ENCODE measurements at regions not wholly inside any gene's neighbourhood (a gene's known extent, or its start where the extent isn't known, plus 50 kb on each side); places are given as distances from the start of the nearest gene placed in this dataset.

DNA sequence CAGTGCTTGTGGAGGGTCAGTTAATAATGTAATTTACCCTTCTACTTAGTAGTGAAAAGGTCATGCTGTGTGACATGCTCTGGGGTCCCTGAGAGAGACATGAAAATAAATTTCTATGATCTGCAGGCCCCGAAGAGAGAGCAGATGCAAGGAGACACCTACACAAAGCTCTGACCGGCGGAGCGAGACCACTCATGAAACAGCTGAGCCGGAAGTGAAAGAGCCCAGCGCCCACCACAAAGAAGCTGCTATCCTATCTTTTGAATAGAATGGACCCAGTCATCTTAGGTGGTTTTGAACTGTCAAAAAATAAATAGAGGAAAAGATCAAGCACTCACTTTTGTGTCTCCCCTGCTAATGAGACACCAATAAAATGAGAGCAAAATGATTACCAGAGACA, 190.0 kb downstream of the MED10 start:
- H3K4me3 ChIP-seq (replicated peaks in 1 of 2; ENCODE audit: low read depth in 2 of 2, low read length in 2 of 2) = no peak overlapping the region
- DNase-seq (ENCODE audit: low read depth in 2 of 2) = no peak
- TF ChIP-seq, protein P1, sequence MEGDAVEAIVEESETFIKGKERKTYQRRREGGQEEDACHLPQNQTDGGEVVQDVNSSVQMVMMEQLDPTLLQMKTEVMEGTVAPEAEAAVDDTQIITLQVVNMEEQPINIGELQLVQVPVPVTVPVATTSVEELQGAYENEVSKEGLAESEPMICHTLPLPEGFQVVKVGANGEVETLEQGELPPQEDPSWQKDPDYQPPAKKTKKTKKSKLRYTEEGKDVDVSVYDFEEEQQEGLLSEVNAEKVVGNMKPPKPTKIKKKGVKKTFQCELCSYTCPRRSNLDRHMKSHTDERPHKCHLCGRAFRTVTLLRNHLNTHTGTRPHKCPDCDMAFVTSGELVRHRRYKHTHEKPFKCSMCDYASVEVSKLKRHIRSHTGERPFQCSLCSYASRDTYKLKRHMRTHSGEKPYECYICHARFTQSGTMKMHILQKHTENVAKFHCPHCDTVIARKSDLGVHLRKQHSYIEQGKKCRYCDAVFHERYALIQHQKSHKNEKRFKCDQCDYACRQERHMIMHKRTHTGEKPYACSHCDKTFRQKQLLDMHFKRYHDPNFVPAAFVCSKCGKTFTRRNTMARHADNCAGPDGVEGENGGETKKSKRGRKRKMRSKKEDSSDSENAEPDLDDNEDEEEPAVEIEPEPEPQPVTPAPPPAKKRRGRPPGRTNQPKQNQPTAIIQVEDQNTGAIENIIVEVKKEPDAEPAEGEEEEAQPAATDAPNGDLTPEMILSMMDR (IDR thresholded peaks at IDR 0.05; ENCODE audit: low read depth, low read length) = no peak

DNA sequence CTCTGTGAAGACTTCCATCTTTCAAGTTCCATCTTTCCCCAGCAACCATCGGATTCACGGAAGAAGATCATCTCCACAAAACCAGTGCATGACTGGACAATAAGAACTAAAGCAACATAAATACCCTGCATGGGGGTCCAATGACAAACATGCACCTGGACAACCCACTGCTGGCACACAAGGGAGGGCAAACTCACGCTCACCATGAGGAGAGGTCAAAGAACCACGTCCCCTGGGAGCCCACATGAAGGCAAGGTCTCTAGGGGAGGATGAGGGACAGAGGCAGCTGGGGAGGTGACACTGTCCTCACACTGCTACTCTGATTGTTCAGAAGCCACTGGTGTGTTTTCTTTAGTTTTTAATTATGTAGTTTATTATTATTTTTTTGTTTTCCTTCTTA, 190.8 kb downstream of the MED10 start:
- TF ChIP-seq, protein P1 (IDR thresholded peaks at IDR 0.05; ENCODE audit: low read depth, low read length) = no peak
- no peak for DNase-seq (ENCODE audit: low read depth in 2 of 2)
- H3K4me3 ChIP-seq (replicated peaks in 1 of 2; ENCODE audit: low read depth in 2 of 2, low read length in 2 of 2) = no peak overlapping the region

- no peak overlapping the region for H3K4me3 ChIP-seq (replicated peaks in 1 of 2; ENCODE audit: low read depth in 2 of 2, low read length in 2 of 2)
- TF ChIP-seq, protein P1 (IDR thresholded peaks at IDR 0.05; ENCODE audit: low read depth, low read length) = no peak
These were observed 192.8 kb downstream of the MED10 start for GRCh38 chr5:6185574-6185973.

DNA sequence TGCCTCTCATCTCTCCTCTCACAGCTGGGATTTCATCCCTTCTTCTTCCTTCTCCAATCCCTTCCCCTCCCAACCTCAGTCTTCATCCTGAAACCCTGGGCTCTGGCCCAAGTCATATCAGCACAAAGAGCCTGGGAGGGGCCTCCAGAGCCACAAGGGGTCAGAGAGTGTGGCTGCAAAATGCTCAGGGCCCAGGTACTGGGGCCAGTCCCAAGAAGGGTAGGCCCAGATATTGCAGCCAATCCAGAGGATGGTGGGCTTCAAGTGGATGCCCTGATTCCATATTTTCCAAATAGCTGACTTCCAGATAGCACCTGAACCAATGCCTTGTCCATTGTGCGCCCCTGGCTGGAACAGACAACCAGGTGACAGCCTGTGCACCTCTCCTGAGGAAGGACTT, 193.9 kb downstream of the MED10 start:
- no peak for DNase-seq (ENCODE audit: low read depth in 2 of 2)
- TF ChIP-seq, protein P1 (IDR thresholded peaks at IDR 0.05; ENCODE audit: low read depth, low read length) = no peak
- H3K4me3 ChIP-seq (replicated peaks in 1 of 2; ENCODE audit: low read depth in 2 of 2, low read length in 2 of 2) = no peak overlapping the region

More at GRCh38 chr5:6185574-6185973, 192.8 kb downstream of the MED10 start:
- no peak for DNase-seq (ENCODE audit: low read depth in 2 of 2)

DNA sequence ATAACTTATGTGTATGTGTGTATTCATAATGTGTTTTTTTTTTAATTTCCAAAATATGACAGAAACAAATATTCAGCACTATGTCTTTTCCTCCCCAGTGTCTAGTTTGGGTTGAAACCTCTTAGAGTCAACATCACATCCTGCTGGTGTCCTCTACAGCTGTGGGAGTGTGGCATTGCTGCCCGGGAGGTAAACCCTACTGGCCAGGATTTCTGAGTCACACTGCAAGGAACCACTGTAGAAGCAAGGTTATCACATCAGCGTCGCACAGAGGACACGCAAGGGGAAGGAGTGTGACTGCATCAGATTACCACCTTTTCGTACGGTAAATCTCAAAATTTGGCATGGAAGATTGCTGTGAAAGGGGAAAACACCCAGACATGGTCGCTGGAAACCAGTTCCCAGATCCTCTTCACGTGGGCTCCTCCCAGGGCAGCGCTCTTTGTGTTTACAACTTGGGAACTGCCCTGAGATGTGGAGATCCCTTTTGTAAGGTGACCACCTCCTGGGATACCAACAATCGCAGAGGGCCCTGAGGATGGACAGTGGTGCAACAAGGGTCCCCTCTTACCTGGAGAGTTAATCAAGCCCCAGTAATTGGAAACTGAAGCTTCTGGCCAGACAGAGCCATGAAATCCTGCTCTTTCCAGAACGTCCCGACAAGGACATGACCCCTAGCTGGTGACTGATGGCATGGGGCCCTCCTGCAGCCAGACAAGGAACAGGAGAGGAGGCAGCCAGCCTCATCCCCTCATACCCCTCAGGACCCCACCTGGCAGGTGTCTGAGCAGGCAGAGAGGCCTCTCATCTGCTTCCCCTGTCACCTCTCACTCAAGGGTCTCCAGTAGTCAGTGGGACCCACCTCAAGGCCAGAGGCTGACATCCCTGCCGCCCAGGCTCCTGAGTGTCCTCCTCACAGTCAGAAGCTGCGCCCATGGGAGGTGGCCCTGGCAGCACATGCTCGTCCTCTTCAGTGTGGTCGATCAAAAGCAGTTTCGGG, 194.7 kb downstream of the MED10 start:
- DNase-seq (ENCODE audit: low read depth in 2 of 2) = no peak
- H3K4me3 ChIP-seq (replicated peaks in 1 of 2; ENCODE audit: low read depth in 2 of 2, low read length in 2 of 2) = no peak overlapping the region
- TF ChIP-seq, protein P1 (IDR thresholded peaks at IDR 0.05; ENCODE audit: low read depth, low read length) = no peak

DNA sequence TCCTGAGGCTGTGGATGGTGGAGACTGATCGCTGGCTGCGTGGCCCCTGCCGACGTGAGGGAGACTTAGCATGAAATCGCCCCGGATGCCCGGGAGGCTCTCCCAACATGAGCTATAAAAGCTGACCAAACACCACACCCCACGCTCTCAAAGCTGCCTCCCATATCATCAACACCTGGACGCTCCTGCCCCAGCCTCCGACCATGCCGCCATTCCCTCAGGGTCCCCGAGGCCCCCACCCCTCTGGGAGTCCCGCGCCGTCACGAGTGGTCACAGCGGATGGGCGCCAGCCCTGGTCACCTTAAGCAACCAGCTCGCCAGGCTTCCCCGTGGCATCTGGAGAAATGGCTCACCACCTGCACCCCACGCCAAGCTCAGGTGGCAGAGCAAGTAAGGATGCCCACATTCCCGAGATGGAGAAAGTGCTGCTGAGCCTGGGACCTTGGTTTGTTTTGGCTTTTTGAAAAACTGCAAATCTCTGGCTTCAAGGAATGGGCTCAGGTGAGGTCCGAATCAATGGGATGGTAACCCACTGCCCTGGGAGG, 196.0 kb downstream of the MED10 start:
- no peak overlapping the region for H3K4me3 ChIP-seq (replicated peaks in 1 of 2; ENCODE audit: low read depth in 2 of 2, low read length in 2 of 2)
- TF ChIP-seq, protein P1 (IDR thresholded peaks at IDR 0.05; ENCODE audit: low read depth, low read length) = no peak
- no peak for DNase-seq (ENCODE audit: low read depth in 2 of 2)
